CD14-positive monocyte (primary cell): ENCODE measurements at regions not wholly inside any gene's neighbourhood (a gene's known extent, or its start where the extent isn't known, plus 50 kb on each side); places are given as distances from the start of the nearest gene placed in this dataset.

Source experiments
- DNase-seq, 3 donors: peaks; one replicate each; pipeline ENCODE4 v3.0.0-alpha.2; 2011 to 2022
- H2AFZ ChIP-seq: 2 replicates; pipeline ENCODE4 v1.6.0; 2012; ENCODE audit warnings: mild to moderate bottlenecking, low read depth, low read length, inconsistent platforms; ENCODE audit not compliant: insufficient read depth, poor library complexity, severe bottlenecking
- H3K27ac ChIP-seq, 2 donors: 1 replicate in 1 of 2; 2 replicates in 1 of 2; pipeline ENCODE4 v1.5.1; 2012 to 2013; ENCODE audit warnings: low read length in 2 of 2, control low read depth in 1 of 2, inconsistent platforms in 1 of 2, low read depth in 1 of 2, mild to moderate bottlenecking in 1 of 2
- H3K27me3 ChIP-seq, 2 donors: one replicate each; pipeline versions ENCODE4 v1.6.0 to v1.6.1; 2011 to 2013; ENCODE audit warnings: low read length in 2 of 2; ENCODE audit not compliant: control insufficient read depth in 2 of 2, insufficient read depth in 2 of 2
- H3K36me3 ChIP-seq, 2 donors: replicated peaks in 1 of 2; 1 replicate in 1 of 2; 2 replicates in 1 of 2; pipeline versions ENCODE4 v1.5.1 to v1.6.1; 2012 to 2013; ENCODE audit warnings: low read length in 2 of 2, control low read depth in 1 of 2, inconsistent platforms in 1 of 2, mild to moderate bottlenecking in 1 of 2; ENCODE audit not compliant: insufficient read depth in 2 of 2, control insufficient read depth in 1 of 2
- H3K4me1 ChIP-seq, 2 donors: 1 replicate in 1 of 2; 2 replicates in 1 of 2; pipeline versions ENCODE4 v1.5.1 to v1.6.1; 2012 to 2013; ENCODE audit warnings: low read length in 2 of 2, control low read depth in 1 of 2, inconsistent platforms in 1 of 2, mild to moderate bottlenecking in 1 of 2, moderate library complexity in 1 of 2; ENCODE audit not compliant: insufficient read depth in 2 of 2, control insufficient read depth in 1 of 2
- H3K4me2 ChIP-seq: replicated peaks from 2 replicates; pipeline ENCODE3; 2012; ENCODE audit warnings: low read length, moderate library complexity, mild to moderate bottlenecking; ENCODE audit not compliant: poor library complexity, severe bottlenecking; ENCODE audit errors: extremely low read depth
- H3K4me3 ChIP-seq, 3 experiments: fragments of 200-600 bp in 1 of 3; sonication (generic) in 1 of 3; replicated peaks in 1 of 3; 1 replicate in 2 of 3; 2 replicates in 1 of 3; pipeline ENCODE4 v1.5.1; 2011 to 2013; ENCODE audit warnings: low read length in 3 of 3, mild to moderate bottlenecking in 3 of 3, control low read depth in 2 of 3, low read depth in 2 of 3, inconsistent platforms in 1 of 3, moderate library complexity in 1 of 3
- H3K79me2 ChIP-seq: 2 replicates; pipeline ENCODE4 v1.6.0; 2012; ENCODE audit warnings: mild to moderate bottlenecking, control low read depth, inconsistent platforms, low read length, moderate library complexity; ENCODE audit not compliant: insufficient read depth
- H3K9ac ChIP-seq: 2 replicates; pipeline ENCODE4 v1.6.0; 2017; ENCODE audit warnings: low read length, mild to moderate bottlenecking; ENCODE audit not compliant: insufficient read depth, poor library complexity, severe bottlenecking
- H3K9me3 ChIP-seq, 2 donors: replicated peaks in 1 of 2; 1 replicate in 1 of 2; 2 replicates in 1 of 2; pipeline versions ENCODE4 v1.5.1 to v1.6.1; 2012 to 2013; ENCODE audit warnings: low read length in 2 of 2, control low read depth in 1 of 2; ENCODE audit not compliant: control insufficient read depth in 1 of 2, insufficient read depth in 1 of 2
- H4K20me1 ChIP-seq: 2 replicates; pipeline ENCODE4 v1.6.0; 2012; ENCODE audit warnings: mild to moderate bottlenecking, low read length, control low read depth, moderate library complexity; ENCODE audit not compliant: insufficient read depth
- H3K27ac Mint-ChIP-seq, 7 donors: one replicate each; pipeline ENCODE4 v1.8.0; 2020; ENCODE audit warnings: mild to moderate bottlenecking in 7 of 7, mixed read lengths in 7 of 7, moderate library complexity in 6 of 7, inconsistent platforms in 2 of 7
- H3K27me3 Mint-ChIP-seq, 3 donors: one replicate each; pipeline ENCODE4 v1.8.0; 2021 to 2022; ENCODE audit warnings: low read depth in 3 of 3, mild to moderate bottlenecking in 3 of 3, mixed read lengths in 3 of 3, moderate library complexity in 3 of 3, inconsistent platforms in 1 of 3
- H3K36me3 Mint-ChIP-seq, 2 donors: one replicate each; pipeline ENCODE4 v1.8.0; 2020; ENCODE audit warnings: mixed read lengths in 2 of 2, inconsistent platforms in 1 of 2, mild to moderate bottlenecking in 1 of 2
- H3K4me1 Mint-ChIP-seq: one replicate; pipeline ENCODE4 v1.8.0; 2020; ENCODE audit warnings: mild to moderate bottlenecking, mixed read lengths
- H3K4me3 Mint-ChIP-seq, 2 donors: one replicate each; pipeline ENCODE4 v1.8.0; 2020; ENCODE audit warnings: mild to moderate bottlenecking in 2 of 2, mixed read lengths in 2 of 2, moderate library complexity in 1 of 2
- H3K9me3 Mint-ChIP-seq, 7 donors: one replicate each; pipeline ENCODE4 v1.8.0; 2020 to 2022; ENCODE audit warnings: mixed read lengths in 7 of 7, mild to moderate bottlenecking in 6 of 7, moderate library complexity in 6 of 7, inconsistent platforms in 2 of 7
- CTCF ChIP-seq: fragments of 200-600 bp; IDR thresholded peaks from one replicate; pipeline ENCODE4 v1.8.0; 2022; ENCODE audit warnings: antibody characterized with exemption, mild to moderate bottlenecking
- WGBS: methylation state at CpG from one replicate; pipeline ENCODE4 v1.1.5; 2013; ENCODE audit warnings: missing lambda C conversion rate; ENCODE audit not compliant: insufficient coverage; 5-methylcytosine and 5-hydroxymethylcytosine counted together
- intact Hi-C, 2 donors: fragments of 100-400 bp; cut with micrococcal nuclease; formaldehyde crosslinking; loops; one replicate each; pipeline versions ENCODE4 v1.15.0 to v1.15.1; 2023

- H3K27ac Mint-ChIP-seq = no peak overlapping the region
- H3K9me3 ChIP-seq = peaks cover 0 to 2% of the 10 kb centered on the region in 2 donors
- peaks cover 0 to 3% (median 2%) of the 10 kb centered on the region in 7 donors for H3K9me3 Mint-ChIP-seq
- no peak overlapping the region for H3K27ac ChIP-seq
- H3K27me3 Mint-ChIP-seq = no peaks in the 10 kb centered on the region
- no peak overlapping the region for H3K4me2 ChIP-seq
- no peak overlapping the region for H2AFZ ChIP-seq
- peaks cover 2 to 4% of the 10 kb centered on the region in 2 donors for H3K4me1 ChIP-seq
- no peaks in the 10 kb centered on the region for H3K36me3 Mint-ChIP-seq
- H3K79me2 ChIP-seq = no peaks in the 10 kb centered on the region
- H3K4me3 Mint-ChIP-seq = no peak overlapping the region
- no peak for DNase-seq
- intact Hi-C loops = no loop called here
- H3K9ac ChIP-seq = no peak overlapping the region
- no peaks in the 10 kb centered on the region for H4K20me1 ChIP-seq
- H3K4me1 Mint-ChIP-seq = peaks cover 7% of the 10 kb centered on the region
- H3K4me3 ChIP-seq = no peak overlapping the region
- TF ChIP-seq CTCF = no peak
- H3K36me3 ChIP-seq = no peaks in the 10 kb centered on the region
- no peaks in the 10 kb centered on the region for H3K27me3 ChIP-seq
- WGBS = no CpG with 5 or more reads among the region's 3 CpGs
These were observed 425.4 kb downstream of the NDFIP2 start for GRCh38 chr13:79906345-79906744.

- Histone ChIP-seq H3K79me2 (no peaks in the 10 kb centered on the region), H3K9me3 (peaks cover 0 to 8% of the 10 kb centered on the region in 2 donors), H2AFZ (no peak overlapping the region), H4K20me1 (no peaks in the 10 kb centered on the region), H3K27me3 (no peaks in the 10 kb centered on the region), H3K27ac (no peak overlapping the region), H3K4me3 (no peak overlapping the region), H3K4me1 (peaks cover 7 to 10% of the 10 kb centered on the region in 2 donors), H3K36me3 (no peaks in the 10 kb centered on the region), H3K9ac (no peak overlapping the region), H3K4me2 (no peak overlapping the region)
- DNase-seq = no peak
- Mint-ChIP-seq H3K27ac (no peak overlapping the region), H3K27me3 (no peaks in the 10 kb centered on the region), H3K36me3 (no peaks in the 10 kb centered on the region), H3K4me1 (peaks cover 10% of the 10 kb centered on the region), H3K4me3 (no peak overlapping the region), H3K9me3 (peaks cover 3 to 7% (median 4%) of the 10 kb centered on the region in 7 donors)
- intact Hi-C loops = no loop called here
- TF ChIP-seq CTCF = no peak
- WGBS = no CpG with 5 or more reads among the region's 2 CpGs
These were observed 424.1 kb downstream of the NDFIP2 start for GRCh38 chr13:79905018-79905417.
